ENCODE measurements at regions not wholly inside any gene's neighbourhood (a gene's known extent, or its start where the extent isn't known, plus 50 kb on each side); places are given as distances from the start of the nearest gene placed in this dataset.

DNA sequence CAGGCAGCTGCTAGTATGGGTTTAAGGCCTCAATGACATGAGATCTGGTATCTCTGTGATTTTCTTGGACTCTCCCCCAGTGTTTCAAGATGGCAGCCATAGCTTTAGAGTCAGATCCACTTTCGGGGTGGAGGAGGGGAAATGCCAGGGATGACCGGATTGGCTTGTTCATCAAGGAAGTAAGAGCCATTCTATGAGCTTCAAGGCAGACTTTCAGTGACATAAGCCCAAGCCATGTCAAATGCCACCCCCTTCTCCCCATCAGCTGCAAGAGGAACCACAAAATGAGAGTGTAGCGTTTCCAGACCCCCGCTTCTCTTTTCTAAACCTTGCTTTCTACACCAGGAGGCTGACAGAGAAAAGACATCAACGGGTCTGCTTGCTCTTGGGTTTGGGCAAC, 271.8 kb downstream of the PSAT1 start:
- TF ChIP-seq, protein P1, sequence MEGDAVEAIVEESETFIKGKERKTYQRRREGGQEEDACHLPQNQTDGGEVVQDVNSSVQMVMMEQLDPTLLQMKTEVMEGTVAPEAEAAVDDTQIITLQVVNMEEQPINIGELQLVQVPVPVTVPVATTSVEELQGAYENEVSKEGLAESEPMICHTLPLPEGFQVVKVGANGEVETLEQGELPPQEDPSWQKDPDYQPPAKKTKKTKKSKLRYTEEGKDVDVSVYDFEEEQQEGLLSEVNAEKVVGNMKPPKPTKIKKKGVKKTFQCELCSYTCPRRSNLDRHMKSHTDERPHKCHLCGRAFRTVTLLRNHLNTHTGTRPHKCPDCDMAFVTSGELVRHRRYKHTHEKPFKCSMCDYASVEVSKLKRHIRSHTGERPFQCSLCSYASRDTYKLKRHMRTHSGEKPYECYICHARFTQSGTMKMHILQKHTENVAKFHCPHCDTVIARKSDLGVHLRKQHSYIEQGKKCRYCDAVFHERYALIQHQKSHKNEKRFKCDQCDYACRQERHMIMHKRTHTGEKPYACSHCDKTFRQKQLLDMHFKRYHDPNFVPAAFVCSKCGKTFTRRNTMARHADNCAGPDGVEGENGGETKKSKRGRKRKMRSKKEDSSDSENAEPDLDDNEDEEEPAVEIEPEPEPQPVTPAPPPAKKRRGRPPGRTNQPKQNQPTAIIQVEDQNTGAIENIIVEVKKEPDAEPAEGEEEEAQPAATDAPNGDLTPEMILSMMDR (IDR thresholded peaks at IDR 0.05) = no peak
- TF ChIP-seq POLR2A (IDR thresholded peaks at IDR 0.05) = no peak
- Histone ChIP-seq H3K4me3 (replicated peaks in 1 of 3) (no peak overlapping the region), H3K27ac (no peak overlapping the region), H3K9me3 (no peaks in the 10 kb centered on the region), H3K4me1 (no peaks in the 10 kb centered on the region), H3K36me3 (no peaks in the 10 kb centered on the region), H3K27me3 (no peaks in the 10 kb centered on the region)
- intact Hi-C loops (cut with DNase I) = no loop called here
- 88 to 95% methylated on average over 5 of the region's 5 CpGs for WGBS, 2 donors
- no peak for DNase-seq

DNA sequence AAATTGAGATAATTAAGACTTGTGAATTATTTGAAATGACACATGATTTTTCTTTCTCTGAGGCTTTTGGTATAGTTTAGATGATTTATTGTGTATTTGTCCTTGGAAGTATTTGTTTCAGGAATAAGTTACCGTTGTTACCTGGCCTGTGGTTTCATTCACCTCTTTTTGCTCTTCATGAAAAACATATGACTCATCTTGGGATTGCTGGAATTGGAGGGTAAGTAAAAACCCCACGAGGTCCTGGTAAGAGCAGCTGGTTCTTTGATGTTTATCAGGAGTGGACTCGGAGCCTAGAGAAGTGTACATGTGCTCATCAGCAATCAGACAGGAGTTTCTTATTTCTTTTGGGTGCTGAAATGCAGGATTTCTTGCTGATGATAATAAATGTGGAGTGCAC, 275.3 kb downstream of the PSAT1 start:
- intact Hi-C loops (cut with DNase I) = no loop called here
- no peaks in the 10 kb centered on the region for H3K27me3 ChIP-seq
- H3K9me3 ChIP-seq = no peaks in the 10 kb centered on the region
- TF ChIP-seq, protein P1 (IDR thresholded peaks at IDR 0.05) = no peak
- TF ChIP-seq POLR2A (IDR thresholded peaks at IDR 0.05) = no peak
- no peak for DNase-seq
- H3K4me1 ChIP-seq = no peaks in the 10 kb centered on the region
- 55 to 66% methylated on average over 3 of the region's 3 CpGs for WGBS, 2 donors
- H3K27ac ChIP-seq = no peak overlapping the region
- no peaks in the 10 kb centered on the region for H3K36me3 ChIP-seq
- no peak overlapping the region for H3K4me3 ChIP-seq (replicated peaks in 1 of 3)

DNA sequence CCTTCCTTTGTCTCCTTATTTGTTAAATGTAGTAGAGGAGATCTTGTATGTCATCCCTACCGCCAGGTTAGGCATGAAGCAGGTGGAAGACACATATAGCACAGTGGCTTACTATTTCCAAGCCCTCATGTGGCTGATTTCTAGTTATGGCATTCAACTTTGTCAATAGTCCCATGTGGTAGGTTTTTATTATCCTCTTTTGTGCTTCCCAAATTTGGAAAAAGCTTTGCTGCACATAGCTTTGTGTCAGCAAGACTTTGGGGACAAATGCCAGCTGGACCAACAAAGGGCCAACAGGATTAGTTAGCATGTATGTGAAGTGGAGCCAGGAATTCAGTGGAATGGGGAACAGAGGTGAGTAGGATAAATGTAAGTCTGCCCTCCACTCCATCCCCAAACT, 276.3 kb downstream of the PSAT1 start:
- no peak for DNase-seq
- no peak for TF ChIP-seq POLR2A (IDR thresholded peaks at IDR 0.05)
- TF ChIP-seq, protein P1 (IDR thresholded peaks at IDR 0.05) = no peak
- no peak overlapping the region for H3K27ac ChIP-seq
- no peaks in the 10 kb centered on the region for H3K36me3 ChIP-seq
- 86% methylated on average over 1 of the region's 1 CpG for WGBS, 2 donors
- H3K9me3 ChIP-seq = no peaks in the 10 kb centered on the region
- intact Hi-C loops (cut with DNase I) = no loop called here
- no peaks in the 10 kb centered on the region for H3K4me1 ChIP-seq
- no peaks in the 10 kb centered on the region for H3K27me3 ChIP-seq
- no peak overlapping the region for H3K4me3 ChIP-seq (replicated peaks in 1 of 3)

DNA sequence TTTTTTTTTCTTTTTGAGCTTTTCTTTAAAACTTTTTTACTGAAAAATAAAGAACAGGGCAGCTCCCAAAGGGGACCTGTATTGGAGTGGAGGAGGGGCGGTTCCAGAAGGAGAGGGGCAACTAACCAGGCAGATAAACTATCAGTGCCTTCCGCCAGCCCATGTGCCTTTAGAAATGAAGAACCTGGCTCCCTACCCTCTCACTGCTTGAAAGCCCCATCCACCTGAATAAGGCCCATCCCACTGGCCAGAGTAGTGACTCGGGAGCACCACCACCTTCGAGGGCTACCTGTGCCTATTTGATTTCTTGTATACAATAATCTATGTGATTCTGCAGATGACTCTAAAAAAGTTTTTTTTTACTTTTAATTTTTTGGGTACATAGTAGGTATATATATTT, 276.7 kb downstream of the PSAT1 start:
- 80 to 94% methylated on average over 4 of the region's 4 CpGs for WGBS, 2 donors
- intact Hi-C loops (cut with DNase I) = no loop called here
- no peaks in the 10 kb centered on the region for H3K27me3 ChIP-seq
- H3K9me3 ChIP-seq = no peaks in the 10 kb centered on the region
- no peaks in the 10 kb centered on the region for H3K4me1 ChIP-seq
- H3K4me3 ChIP-seq (replicated peaks in 1 of 3) = no peak overlapping the region
- no peaks in the 10 kb centered on the region for H3K36me3 ChIP-seq
- H3K27ac ChIP-seq = no peak overlapping the region
- TF ChIP-seq, protein P1 (IDR thresholded peaks at IDR 0.05) = no peak
- no peak for TF ChIP-seq POLR2A (IDR thresholded peaks at IDR 0.05)
- DNase-seq = no peak

DNA sequence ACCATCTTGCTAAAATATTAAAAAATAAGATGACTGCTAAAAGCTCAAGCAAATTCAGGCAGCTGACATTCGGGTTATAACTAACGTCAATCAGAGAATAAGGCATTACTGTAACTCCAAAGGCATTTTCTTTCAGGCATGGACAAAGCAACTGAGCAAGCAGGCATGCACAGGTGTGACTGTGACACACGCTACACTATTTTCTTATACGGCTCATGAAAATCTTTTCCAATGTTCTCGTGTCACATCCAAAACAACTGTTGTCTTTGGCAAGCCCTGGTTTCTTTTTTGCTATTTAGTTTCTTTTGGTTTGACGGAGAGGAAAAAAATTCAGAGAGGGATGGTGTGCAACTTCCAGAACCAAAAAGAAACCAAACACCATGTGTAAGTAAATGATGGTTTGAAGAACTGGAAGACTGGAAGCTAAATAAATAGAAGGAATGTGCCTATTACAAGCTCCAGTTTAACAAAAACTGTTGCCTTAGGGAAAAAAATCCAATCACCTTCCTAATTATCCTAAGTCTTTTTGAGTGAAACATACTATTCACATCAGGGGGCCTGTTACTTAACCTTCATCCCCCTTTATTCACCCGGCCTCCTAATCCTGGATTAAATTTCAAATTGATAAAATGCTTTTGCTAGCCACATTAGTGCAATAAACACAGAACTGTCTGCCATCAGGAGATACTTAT, 277.6 kb downstream of the PSAT1 start:
- no peak for DNase-seq
- no peak for TF ChIP-seq POLR2A (IDR thresholded peaks at IDR 0.05)
- TF ChIP-seq, protein P1 (IDR thresholded peaks at IDR 0.05) = no peak
- no peaks in the 10 kb centered on the region for H3K4me1 ChIP-seq
- no peaks in the 10 kb centered on the region for H3K36me3 ChIP-seq
- 72 to 76% methylated on average over 7 of the region's 7 CpGs for WGBS, 2 donors
- H3K27ac ChIP-seq = no peak overlapping the region
- H3K27me3 ChIP-seq = no peaks in the 10 kb centered on the region
- H3K9me3 ChIP-seq = no peaks in the 10 kb centered on the region
- intact Hi-C loops (cut with DNase I) = no loop called here
- H3K4me3 ChIP-seq (replicated peaks in 1 of 3) = no peak overlapping the region

Measured in thyroid gland (tissue), 4 donors.